ENCODE measurements at regions not wholly inside any gene's neighbourhood (a gene's known extent, or its start where the extent isn't known, plus 50 kb on each side); places are given as distances from the start of the nearest gene placed in this dataset.
A peak's percentile ranks its signal among the peaks of the same experiment; 100 is the strongest.

- no peak for TF ChIP-seq CTCF (IDR thresholded peaks at IDR 0.05)
These were observed 921.7 kb upstream of the API5 start for GRCh38 chr11:42390116-42390515.

GRCh38 chr11:42397483-42397882 is 914.3 kb upstream of the API5 start:
- no peak for TF ChIP-seq CTCF (IDR thresholded peaks at IDR 0.05)

DNA sequence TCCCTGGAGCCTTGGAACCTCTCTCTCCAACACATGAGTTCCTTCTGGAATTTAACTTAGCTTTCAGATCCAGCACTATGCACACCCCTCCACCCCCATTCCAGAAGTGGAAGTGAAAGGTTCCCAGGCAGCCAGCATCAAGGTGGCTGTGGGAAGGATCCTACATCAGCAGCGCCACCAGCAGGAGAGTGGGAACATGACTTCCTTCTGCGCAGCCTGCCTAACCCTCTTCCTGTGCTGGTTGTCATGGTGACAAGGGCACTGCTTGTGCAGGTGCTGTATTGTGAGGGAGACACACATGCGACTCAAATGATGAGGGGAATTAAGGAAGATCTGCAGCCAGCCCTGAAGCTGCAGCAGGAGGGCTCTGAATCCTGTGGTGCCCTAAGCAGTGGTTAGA is 904.5 kb upstream of the API5 start:
- TF ChIP-seq CTCF (IDR thresholded peaks at IDR 0.05) = peak; percentile 41; the same call in 1 of the 2 replicates

- TF ChIP-seq CTCF (IDR thresholded peaks at IDR 0.05) = no peak
These were observed 901.4 kb upstream of the API5 start for GRCh38 chr11:42410251-42410955.

DNA sequence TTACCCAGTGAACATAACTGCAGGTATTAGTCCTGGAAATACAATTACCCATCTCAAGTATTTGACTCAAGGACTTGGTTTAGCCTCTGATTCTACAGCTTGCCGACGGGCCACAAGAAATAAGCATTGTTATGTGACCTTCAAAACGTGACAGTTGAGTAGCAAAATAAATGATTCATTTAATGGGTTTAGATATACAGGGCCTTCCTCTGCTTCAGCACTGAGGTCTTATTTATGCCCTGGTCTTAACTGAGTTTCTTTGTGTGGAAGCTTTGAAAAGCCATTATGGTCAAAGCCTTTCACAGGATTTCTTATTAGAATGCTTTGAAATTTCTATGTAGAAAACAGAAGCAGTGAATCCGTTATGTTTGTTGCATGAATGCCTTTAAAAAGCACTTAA is 899.2 kb upstream of the API5 start:
- TF ChIP-seq CTCF (IDR thresholded peaks at IDR 0.05) = no peak

GRCh38 chr11:42417691-42418090 is 894.1 kb upstream of the API5 start:
- no peak for TF ChIP-seq CTCF (IDR thresholded peaks at IDR 0.05)

GRCh38 chr11:42422090-42422489 is 889.7 kb upstream of the API5 start:
- no peak for TF ChIP-seq CTCF (IDR thresholded peaks at IDR 0.05)

DNA sequence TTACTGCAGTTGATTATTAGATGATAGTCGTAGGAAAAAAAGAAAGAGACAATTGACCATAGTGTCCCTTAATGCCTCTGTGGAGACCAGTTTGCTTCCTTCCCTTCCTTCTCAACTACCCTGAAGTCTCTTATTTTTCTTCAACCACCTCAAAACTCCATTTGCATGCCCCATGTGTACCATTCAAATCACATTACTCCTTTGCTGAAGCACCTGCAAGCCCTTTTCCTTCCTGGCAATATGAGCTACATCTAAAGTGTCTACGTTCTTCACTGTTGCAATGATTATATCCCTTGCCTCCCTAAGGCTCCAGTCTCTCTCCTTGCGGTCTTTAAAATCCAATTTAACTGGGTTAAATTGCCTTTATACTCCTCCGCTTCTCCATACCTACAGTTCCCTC is 867.4 kb upstream of the API5 start:
- TF ChIP-seq CTCF (IDR thresholded peaks at IDR 0.05) = no peak

All from LNCAP (cell line).